Lower leg skin (tissue), 3 donors: ENCODE measurements at regions not wholly inside any gene's neighbourhood (a gene's known extent, or its start where the extent isn't known, plus 50 kb on each side); places are given as distances from the start of the nearest gene placed in this dataset.

ENCODE experiments used
- POLR2A ChIP-seq, 2 donors: fragments of 450-650 bp; IDR thresholded peaks; one replicate each; pipeline ENCODE4 v1.6.1; 2016 to 2017; ENCODE audit warnings: antibody characterized with exemption in 2 of 2, mild to moderate bottlenecking in 1 of 2, moderate library complexity in 1 of 2
- TF ChIP-seq, protein P1 (sequence below), 3 donors: fragments of 450-650 bp; IDR thresholded peaks; one replicate each; pipeline ENCODE4 v1.5.1; 2016; ENCODE audit warnings: antibody characterized with exemption in 3 of 3, mild to moderate bottlenecking in 3 of 3, moderate library complexity in 2 of 3

DNA sequence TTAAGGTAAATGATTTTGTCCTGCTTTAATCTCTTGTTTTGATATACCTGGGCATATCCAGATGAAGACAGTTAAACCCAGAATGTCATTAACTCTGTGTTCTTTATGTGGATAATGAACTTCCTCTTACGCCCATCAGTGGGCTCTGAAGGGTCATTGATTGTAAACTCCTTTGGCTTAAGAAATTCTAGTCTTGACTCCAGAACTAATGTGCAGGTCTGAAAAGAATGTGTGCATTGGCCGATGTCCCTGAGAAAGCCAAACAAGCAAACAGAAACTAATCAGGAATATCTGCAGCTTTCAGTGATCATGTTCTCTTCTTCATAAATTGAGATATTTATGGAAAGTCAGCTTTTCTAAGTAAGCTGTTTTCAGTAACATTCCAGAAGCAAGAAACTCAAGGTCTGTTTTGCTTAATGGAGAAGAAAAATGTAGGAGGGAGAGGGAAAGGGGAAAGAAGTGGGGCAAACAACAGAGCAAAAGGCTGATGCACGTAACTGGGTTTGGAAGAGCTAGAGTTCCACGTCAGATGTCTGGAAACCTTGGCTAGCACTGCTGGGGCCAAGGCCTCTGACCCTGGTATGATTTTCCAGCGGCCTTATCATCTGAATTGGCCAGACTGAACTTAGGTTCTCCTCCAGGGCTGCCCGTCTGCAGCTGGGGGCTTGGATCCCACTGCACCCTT, 61.3 kb upstream of the FHL2 start:
- no peak for TF ChIP-seq POLR2A (IDR thresholded peaks at IDR 0.05)
- TF ChIP-seq, protein P1, sequence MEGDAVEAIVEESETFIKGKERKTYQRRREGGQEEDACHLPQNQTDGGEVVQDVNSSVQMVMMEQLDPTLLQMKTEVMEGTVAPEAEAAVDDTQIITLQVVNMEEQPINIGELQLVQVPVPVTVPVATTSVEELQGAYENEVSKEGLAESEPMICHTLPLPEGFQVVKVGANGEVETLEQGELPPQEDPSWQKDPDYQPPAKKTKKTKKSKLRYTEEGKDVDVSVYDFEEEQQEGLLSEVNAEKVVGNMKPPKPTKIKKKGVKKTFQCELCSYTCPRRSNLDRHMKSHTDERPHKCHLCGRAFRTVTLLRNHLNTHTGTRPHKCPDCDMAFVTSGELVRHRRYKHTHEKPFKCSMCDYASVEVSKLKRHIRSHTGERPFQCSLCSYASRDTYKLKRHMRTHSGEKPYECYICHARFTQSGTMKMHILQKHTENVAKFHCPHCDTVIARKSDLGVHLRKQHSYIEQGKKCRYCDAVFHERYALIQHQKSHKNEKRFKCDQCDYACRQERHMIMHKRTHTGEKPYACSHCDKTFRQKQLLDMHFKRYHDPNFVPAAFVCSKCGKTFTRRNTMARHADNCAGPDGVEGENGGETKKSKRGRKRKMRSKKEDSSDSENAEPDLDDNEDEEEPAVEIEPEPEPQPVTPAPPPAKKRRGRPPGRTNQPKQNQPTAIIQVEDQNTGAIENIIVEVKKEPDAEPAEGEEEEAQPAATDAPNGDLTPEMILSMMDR (IDR thresholded peaks at IDR 0.05) = no peak
